H9 (cell line): ENCODE measurements at regions not wholly inside any gene's neighbourhood (a gene's known extent, or its start where the extent isn't known, plus 50 kb on each side); places are given as distances from the start of the nearest gene placed in this dataset.
"Not testable (repeated sequence)": the region's sequence is repeated elsewhere in the genome, so short reads cannot be mapped to it uniquely, and the experiment has no call there.

ENCODE experiments used
- DNase-seq: peaks from one replicate; pipeline ENCODE4 v3.0.0-alpha.2; 2017
- H2AFZ ChIP-seq: one replicate; pipeline ENCODE4 v1.6.1; 2013; ENCODE audit warnings: mild to moderate bottlenecking, low read length, control low read depth, moderate library complexity
- H2AK5ac ChIP-seq: 2 replicates; pipeline ENCODE4 v1.6.1; 2013; ENCODE audit warnings: low read length, control low read depth, mixed read lengths; ENCODE audit not compliant: insufficient read length
- H2BK120ac ChIP-seq: one replicate; pipeline ENCODE4 v1.6.1; 2013; ENCODE audit warnings: low read depth, mild to moderate bottlenecking, low read length, control low read depth, inconsistent platforms; ENCODE audit not compliant: poor library complexity, severe bottlenecking
- H2BK12ac ChIP-seq: 2 replicates; pipeline ENCODE4 v1.6.1; 2013; ENCODE audit warnings: low read length, control low read depth, mixed read lengths, low read depth; ENCODE audit not compliant: insufficient read length
- H2BK15ac ChIP-seq: 2 replicates; pipeline ENCODE4 v1.6.1; 2013; ENCODE audit warnings: low read depth, low read length, control low read depth
- H2BK20ac ChIP-seq: one replicate; pipeline ENCODE4 v1.6.1; 2013; ENCODE audit warnings: low read depth, mild to moderate bottlenecking, low read length, control low read depth, inconsistent platforms; ENCODE audit not compliant: poor library complexity, severe bottlenecking
- H2BK5ac ChIP-seq: 2 replicates; pipeline ENCODE4 v1.6.1; 2013; ENCODE audit warnings: low read length, control low read depth, mixed read lengths; ENCODE audit not compliant: insufficient read length
- H3K14ac ChIP-seq: 2 replicates; pipeline ENCODE4 v1.6.1; 2013; ENCODE audit warnings: low read length, control low read depth; ENCODE audit not compliant: insufficient read depth
- H3K18ac ChIP-seq: 2 replicates; pipeline ENCODE4 v1.6.1; 2013; ENCODE audit warnings: low read depth, mild to moderate bottlenecking, mixed read lengths, low read length, control low read depth; ENCODE audit not compliant: insufficient read length
- H3K23ac ChIP-seq: 2 replicates; pipeline ENCODE4 v1.6.1; 2013; ENCODE audit warnings: low read length, control low read depth, mixed read lengths, low read depth; ENCODE audit not compliant: insufficient read length
- H3K23me2 ChIP-seq: 2 replicates; pipeline ENCODE4 v1.6.1; 2013; ENCODE audit warnings: low read depth, mild to moderate bottlenecking, mixed read lengths, low read length, control low read depth; ENCODE audit not compliant: insufficient read length, poor library complexity, severe bottlenecking
- H3K27ac ChIP-seq: 2 replicates; pipeline ENCODE4 v1.5.1; 2013; ENCODE audit warnings: low read length, control low read depth, mixed read lengths, low read depth; ENCODE audit not compliant: insufficient read length
- H3K27me3 ChIP-seq: 2 replicates; pipeline ENCODE4 v1.6.1; 2013; ENCODE audit warnings: low read length, control low read depth, inconsistent platforms; ENCODE audit not compliant: insufficient read depth
- H3K4ac ChIP-seq: 2 replicates; pipeline ENCODE4 v1.6.1; 2013; ENCODE audit warnings: low read depth, mild to moderate bottlenecking, control low read depth, inconsistent platforms, low read length, moderate library complexity
- H3K4me1 ChIP-seq: 2 replicates; pipeline ENCODE4 v1.6.1; 2013; ENCODE audit warnings: low read length, control low read depth, inconsistent platforms; ENCODE audit not compliant: insufficient read depth
- H3K4me2 ChIP-seq: 2 replicates; pipeline ENCODE4 v1.6.1; 2013; ENCODE audit warnings: low read length, control low read depth, mixed read lengths; ENCODE audit not compliant: insufficient read length, insufficient read depth
- H3K56ac ChIP-seq: 2 replicates; pipeline ENCODE4 v1.6.1; 2013; ENCODE audit warnings: low read depth, mild to moderate bottlenecking, mixed read lengths, low read length, control low read depth; ENCODE audit not compliant: insufficient read length
- H3K79me1 ChIP-seq: 2 replicates; pipeline ENCODE4 v1.6.1; 2013; ENCODE audit warnings: low read depth, mild to moderate bottlenecking, moderate library complexity, low read length, control low read depth, inconsistent platforms; ENCODE audit not compliant: insufficient read depth, poor library complexity, severe bottlenecking
- H3K79me2 ChIP-seq: 2 replicates; pipeline ENCODE4 v1.6.1; 2013; ENCODE audit warnings: low read length, control low read depth, inconsistent platforms; ENCODE audit not compliant: insufficient read depth
- H3K9ac ChIP-seq: 2 replicates; pipeline ENCODE4 v1.6.1; 2013; ENCODE audit warnings: low read length, control low read depth, mixed read lengths; ENCODE audit not compliant: insufficient read length; ENCODE audit errors: extremely low read depth
- H3K9me3 ChIP-seq: one replicate; pipeline ENCODE4 v1.6.1; 2013; ENCODE audit warnings: low read depth, low read length, inconsistent platforms; ENCODE audit not compliant: control insufficient read depth
- H3T11ph ChIP-seq: one replicate; pipeline ENCODE4 v1.6.1; 2013; ENCODE audit warnings: mild to moderate bottlenecking, low read length, control low read depth, inconsistent platforms
- H4K20me1 ChIP-seq: one replicate; pipeline ENCODE4 v1.6.1; 2013; ENCODE audit not compliant: control insufficient read depth, insufficient read length, insufficient read depth
- H4K5ac ChIP-seq: 2 replicates; pipeline ENCODE4 v1.6.1; 2013; ENCODE audit warnings: low read depth, mild to moderate bottlenecking, mixed read lengths, low read length, control low read depth; ENCODE audit not compliant: insufficient read length
- H4K8ac ChIP-seq: replicated peaks from 2 replicates; pipeline ENCODE4 v1.6.1; 2013; ENCODE audit warnings: low read length, control low read depth, mixed read lengths, low read depth; ENCODE audit not compliant: insufficient read length
- H4K91ac ChIP-seq: 2 replicates; pipeline ENCODE4 v1.6.1; 2013; ENCODE audit warnings: low read depth, mild to moderate bottlenecking, moderate library complexity, mixed read lengths, low read length, control low read depth; ENCODE audit not compliant: insufficient read length
- H3K27ac Mint-ChIP-seq, 3 experiments: 2 replicates in 2 of 3; 3 replicates in 1 of 3; pipeline ENCODE4 v1.8.0; 2020 to 2021; ENCODE audit warnings: mixed read lengths in 3 of 3, mild to moderate bottlenecking in 1 of 3, moderate library complexity in 1 of 3
- H3K27me3 Mint-ChIP-seq: 2 replicates; pipeline ENCODE4 v1.8.0; 2021; ENCODE audit warnings: low read depth, mild to moderate bottlenecking, moderate library complexity, mixed read lengths
- H3K36me3 Mint-ChIP-seq, 3 experiments: 2 replicates in 2 of 3; 3 replicates in 1 of 3; pipeline ENCODE4 v1.8.0; 2020 to 2021; ENCODE audit warnings: low read depth in 3 of 3, mixed read lengths in 3 of 3; ENCODE audit not compliant: insufficient read depth in 1 of 3
- H3K4me1 Mint-ChIP-seq, 2 experiments: 2 replicates each; pipeline ENCODE4 v1.8.0; 2020; ENCODE audit warnings: mixed read lengths in 2 of 2
- H3K4me3 Mint-ChIP-seq, 2 experiments: 2 replicates in 1 of 2; 3 replicates in 1 of 2; pipeline ENCODE4 v1.8.0; 2020 to 2021; ENCODE audit warnings: mild to moderate bottlenecking in 2 of 2, mixed read lengths in 2 of 2, moderate library complexity in 1 of 2
- H3K9me3 Mint-ChIP-seq, 2 experiments: 2 replicates in 1 of 2; 3 replicates in 1 of 2; pipeline ENCODE4 v1.8.0; 2020; ENCODE audit warnings: mild to moderate bottlenecking in 2 of 2, mixed read lengths in 2 of 2, moderate library complexity in 1 of 2
- WGBS: extraction: QIAGEN DNeasy Blood & Tissue Kit; methylation state at CpG from one replicate; pipeline ENCODE4 v1.1.7; 2013; ENCODE audit warnings: missing lambda C conversion rate, low lambda C conversion rate, mixed read lengths; ENCODE audit not compliant: insufficient read length; ENCODE audit errors: extremely low coverage; 5-methylcytosine and 5-hydroxymethylcytosine counted together

- not testable (repeated sequence) for H4K20me1 ChIP-seq, H3K27me3 ChIP-seq, H3K9me3 ChIP-seq, H4K8ac ChIP-seq, H4K91ac ChIP-seq, H3K56ac ChIP-seq, H3K4ac ChIP-seq, H3K23ac ChIP-seq, H3K23me2 ChIP-seq, DNase-seq, H3K4me3 Mint-ChIP-seq, H2BK20ac ChIP-seq, H3K27me3 Mint-ChIP-seq, H3T11ph ChIP-seq, H4K5ac ChIP-seq, H2BK12ac ChIP-seq, H3K79me2 ChIP-seq, H3K14ac ChIP-seq, H3K4me2 ChIP-seq, H2AK5ac ChIP-seq, H3K79me1 ChIP-seq, H2AFZ ChIP-seq, H3K27ac Mint-ChIP-seq, H2BK5ac ChIP-seq, H2BK120ac ChIP-seq, H3K4me1 Mint-ChIP-seq, H3K18ac ChIP-seq, H3K27ac ChIP-seq, H3K4me1 ChIP-seq, H3K9ac ChIP-seq, H2BK15ac ChIP-seq
- no CpG with 5 or more reads among the region's 3 CpGs for WGBS
- H3K9me3 Mint-ChIP-seq: peaks cover 20 to 25% of the 10 kb centered on the region in 2 experiments
- peaks cover 0 to 23% (median 5%) of the 10 kb centered on the region in 3 experiments for H3K36me3 Mint-ChIP-seq
These were observed 219.8 kb upstream of the VLDLR start for GRCh38 chr9:2401746-2402145.
